HEK293 (cell line): ENCODE measurements at regions not wholly inside any gene's neighbourhood (a gene's known extent, or its start where the extent isn't known, plus 50 kb on each side); places are given as distances from the start of the nearest gene placed in this dataset.

Experiments used
- CTCF ChIA-PET: fragments of 350-600 bp; formaldehyde crosslinking; extraction: SDS; loops from one replicate; lab custom pipeline; 2021; ENCODE audit warnings: antibody characterized with exemption; lab: Yijun Ruan, JAX
- POLR2A ChIA-PET: fragments of 300-600 bp; formaldehyde crosslinking; extraction: SDS; loops from one replicate; lab custom pipeline; 2020; ENCODE audit warnings: antibody characterized with exemption, inconsistent platforms; lab: Yijun Ruan, JAX
- H3K27ac ChIP-seq: fragments of 200-500 bp; sonication (Bioruptor generic); 2 replicates; pipeline ENCODE4 v1.5.1; 2014; ENCODE audit warnings: low read depth, low read length, control low read depth, inconsistent platforms; ENCODE audit errors: extremely low read depth
- H3K36me3 ChIP-seq, 2 experiments: fragments of 200-500 bp in 1 of 2; sonication (Bioruptor generic) in 1 of 2; 1 replicate in 1 of 2; 2 replicates in 1 of 2; pipeline ENCODE4 v1.5.1; 2014 to 2017; ENCODE audit warnings: inconsistent platforms in 2 of 2, low read length in 2 of 2; ENCODE audit not compliant: control insufficient read depth in 2 of 2, insufficient read depth in 1 of 2
- H3K4me1 ChIP-seq: fragments of 200-500 bp; sonication (Bioruptor generic); 2 replicates; pipeline ENCODE4 v1.5.1; 2014; ENCODE audit warnings: mild to moderate bottlenecking, low read length, inconsistent platforms; ENCODE audit not compliant: control insufficient read depth, insufficient read depth
- H3K4me3 ChIP-seq: 2 replicates; pipeline ENCODE4 v1.5.1; 2011; ENCODE audit warnings: low read depth, mild to moderate bottlenecking, control low read depth, low read length, moderate library complexity
- H3K9me3 ChIP-seq: fragments of 200-500 bp; sonication (Bioruptor generic); 2 replicates; pipeline ENCODE4 v1.5.1; 2014; ENCODE audit warnings: low read depth, low read length, inconsistent platforms; ENCODE audit not compliant: control insufficient read depth, insufficient read depth
- AEBP2 ChIP-seq: fragments of 450-650 bp; formaldehyde crosslinking; IDR thresholded peaks from 2 replicates; pipeline ENCODE4 v1.5.1; 2016; ENCODE audit warnings: missing biosample characterization, missing genetic modification characterization, borderline replicate concordance
- GLIS2 ChIP-seq: fragments of 450-650 bp; formaldehyde crosslinking; IDR thresholded peaks from 2 replicates; pipeline ENCODE4 v1.5.1; 2016; ENCODE audit warnings: missing biosample characterization, missing genetic modification characterization
- PBX3 ChIP-seq: sonication (generic); formaldehyde crosslinking; IDR thresholded peaks from 2 replicates; pipeline ENCODE4 v1.8.1; 2022; ENCODE audit warnings: mild to moderate bottlenecking, moderate library complexity, missing genetic modification reagents
- SP3 ChIP-seq: fragments of 450-650 bp; formaldehyde crosslinking; IDR thresholded peaks from 2 replicates; pipeline ENCODE4 v1.5.1; 2016; ENCODE audit warnings: missing biosample characterization, missing genetic modification characterization
- TRIM28 ChIP-seq: IDR thresholded peaks from 2 replicates; pipeline ENCODE4 v1.6.1; 2011; ENCODE audit warnings: low read length, control low read depth, borderline replicate concordance
- ZBTB8A ChIP-seq: fragments of 450-650 bp; formaldehyde crosslinking; IDR thresholded peaks from 2 replicates; pipeline ENCODE4 v1.5.1; 2016; ENCODE audit warnings: missing biosample characterization, missing genetic modification characterization
- ZNF10 ChIP-seq: fragments of 450-650 bp; formaldehyde crosslinking; IDR thresholded peaks from 2 replicates; pipeline ENCODE4 v1.5.1; 2017; ENCODE audit warnings: missing biosample characterization, missing genetic modification characterization
- ZNF169 ChIP-seq: fragments of 450-650 bp; formaldehyde crosslinking; IDR thresholded peaks from 2 replicates; pipeline ENCODE4 v1.5.1; 2016; ENCODE audit warnings: missing biosample characterization, missing genetic modification characterization
- ZNF24 ChIP-seq: fragments of 450-650 bp; formaldehyde crosslinking; IDR thresholded peaks from 2 replicates; pipeline ENCODE4 v1.5.1; 2016; ENCODE audit warnings: missing biosample characterization, missing genetic modification characterization
- ZNF26 ChIP-seq: fragments of 450-650 bp; formaldehyde crosslinking; IDR thresholded peaks from 2 replicates; pipeline ENCODE4 v1.5.1; 2016; ENCODE audit warnings: missing biosample characterization, missing genetic modification characterization
- ZNF354C ChIP-seq: fragments of 450-650 bp; formaldehyde crosslinking; IDR thresholded peaks from 2 replicates; pipeline ENCODE4 v1.5.1; 2016; ENCODE audit warnings: missing biosample characterization, missing genetic modification characterization, low read depth, borderline replicate concordance
- ZNF362 ChIP-seq: fragments of 450-650 bp; formaldehyde crosslinking; IDR thresholded peaks from 2 replicates; pipeline ENCODE4 v1.5.1; 2016; ENCODE audit warnings: missing biosample characterization, missing genetic modification characterization
- ZNF391 ChIP-seq: fragments of 450-650 bp; formaldehyde crosslinking; IDR thresholded peaks from 2 replicates; pipeline ENCODE4 v1.5.1; 2016; ENCODE audit warnings: low read depth, missing biosample characterization, missing genetic modification characterization, borderline replicate concordance
- ZNF394 ChIP-seq: fragments of 450-650 bp; formaldehyde crosslinking; IDR thresholded peaks from 2 replicates; pipeline ENCODE4 v1.5.1; 2016; ENCODE audit warnings: missing biosample characterization, missing genetic modification characterization, mild to moderate bottlenecking, moderate library complexity, borderline replicate concordance
- ZNF426 ChIP-seq: fragments of 450-650 bp; formaldehyde crosslinking; IDR thresholded peaks from 2 replicates; pipeline ENCODE4 v1.5.1; 2017; ENCODE audit warnings: missing biosample characterization, missing genetic modification characterization, mild to moderate bottlenecking, inconsistent platforms, moderate library complexity
- ZNF449 ChIP-seq: fragments of 450-650 bp; formaldehyde crosslinking; IDR thresholded peaks from 2 replicates; pipeline ENCODE4 v1.5.1; 2017; ENCODE audit warnings: missing biosample characterization, mild to moderate bottlenecking, missing genetic modification characterization, moderate library complexity
- ZNF488 ChIP-seq: fragments of 450-650 bp; formaldehyde crosslinking; IDR thresholded peaks from 2 replicates; pipeline ENCODE4 v1.5.1; 2016; ENCODE audit warnings: missing biosample characterization, missing genetic modification characterization
- ZNF514 ChIP-seq: fragments of 450-650 bp; formaldehyde crosslinking; IDR thresholded peaks from 2 replicates; pipeline ENCODE4 v1.5.1; 2016; ENCODE audit warnings: missing biosample characterization, missing genetic modification characterization
- ZNF548 ChIP-seq: fragments of 450-650 bp; formaldehyde crosslinking; IDR thresholded peaks from 2 replicates; pipeline ENCODE4 v1.5.1; 2016; ENCODE audit warnings: missing biosample characterization, missing genetic modification characterization
- ZNF664 ChIP-seq: fragments of 450-650 bp; formaldehyde crosslinking; IDR thresholded peaks from 2 replicates; pipeline ENCODE4 v1.5.1; 2016; ENCODE audit warnings: missing biosample characterization, missing genetic modification characterization
- ZNF701 ChIP-seq: fragments of 450-650 bp; formaldehyde crosslinking; IDR thresholded peaks from 2 replicates; pipeline ENCODE4 v1.5.1; 2016; ENCODE audit warnings: missing biosample characterization, missing genetic modification characterization
- ZNF707 ChIP-seq: fragments of 450-650 bp; formaldehyde crosslinking; IDR thresholded peaks from 2 replicates; pipeline ENCODE4 v1.5.1; 2016; ENCODE audit warnings: missing biosample characterization, missing genetic modification characterization
- ZNF776 ChIP-seq: fragments of 450-650 bp; formaldehyde crosslinking; IDR thresholded peaks from 2 replicates; pipeline ENCODE4 v1.5.0; 2017; ENCODE audit warnings: missing biosample characterization, missing genetic modification characterization, borderline replicate concordance
- ZNF785 ChIP-seq: fragments of 450-650 bp; formaldehyde crosslinking; IDR thresholded peaks from 2 replicates; pipeline ENCODE4 v1.5.1; 2016; ENCODE audit warnings: missing biosample characterization, missing genetic modification characterization

- TF ChIP-seq ZNF362 (tag by site-specific recombination), result no peak
- TF ChIP-seq ZNF776 (tag by site-specific recombination), result peak; percentile 81; the same call in 1 of the 2 replicates
- TF ChIP-seq GLIS2, result no peak
- no peak for TF ChIP-seq SP3 (tag by site-specific recombination)
- TF ChIP-seq ZNF391 (tag by site-specific recombination), result no peak
- TF ChIP-seq ZNF449 (tag by site-specific recombination), result no peak
- TF ChIP-seq ZNF514, result no peak
- TF ChIP-seq ZNF354C (tag by site-specific recombination), result 0 out of 2 replicates have a peak, but pooled peaks have one; percentile 40
- TF ChIP-seq ZNF26, result no peak
- TF ChIP-seq, all 188 proteins: peak for 4
Observed at GRCh38 chr16:51239196-51239595, 88.1 kb upstream of the SALL1 start (continued).

- ChIA-PET CTCF (interaction anchor here (0.6 kb wide), 1 partner anchor 144 kb away, joined by 3 read pairs; no protein-coding TSS in a partner anchor), POLR2A (no interaction called here)
- Histone ChIP-seq H3K36me3 (no peaks in the 10 kb centered on the region), H3K4me1 (peaks cover 5% of the 10 kb centered on the region; the same call in 1 of the 2 replicates), H3K9me3 (no peaks in the 10 kb centered on the region), H3K27ac (no peak overlapping the region), H3K4me3 (no peak overlapping the region)
- no peak for TF ChIP-seq ZNF488 (tag by site-specific recombination)
- TF ChIP-seq ZBTB8A, result no peak
- no peak for TF ChIP-seq ZNF10 (tag by site-specific recombination)
- no peak for TF ChIP-seq ZNF664 (tag by site-specific recombination)
- TF ChIP-seq ZNF548, result no peak
- TF ChIP-seq PBX3 (CRISPR knock-in tag), result no peak
Observed at GRCh38 chr16:51237861-51238378, 86.8 kb upstream of the SALL1 start.

- no peaks in the 10 kb centered on the region for H3K9me3 ChIP-seq
- H3K4me3 ChIP-seq, result no peak overlapping the region
- ChIA-PET CTCF (no interaction called here), POLR2A (no interaction called here)
- no peak overlapping the region for H3K27ac ChIP-seq
- peaks cover 5% of the 10 kb centered on the region; the same call in 1 of the 2 replicates for H3K4me1 ChIP-seq
- H3K36me3 ChIP-seq, result no peaks in the 10 kb centered on the region
- TF ChIP-seq ZNF785 (tag by site-specific recombination) (no peak), ZNF26 (no peak), TRIM28 (no peak), ZNF394 (tag by site-specific recombination) (no peak), ZNF24 (tag by site-specific recombination) (no peak), ZNF426 (tag by site-specific recombination) (no peak), ZNF169 (tag by site-specific recombination) (no peak), ZNF707 (tag by site-specific recombination) (no peak), AEBP2 (tag by site-specific recombination) (no peak), ZNF701 (no peak), ZNF548 (no peak)
Observed at GRCh38 chr16:51237207-51237606, 86.1 kb upstream of the SALL1 start.
